HG02588 (cell line): ENCODE measurements at regions not wholly inside any gene's neighbourhood (a gene's known extent, or its start where the extent isn't known, plus 50 kb on each side); places are given as distances from the start of the nearest gene placed in this dataset.

Experiments
- ATAC-seq: cut with Tn5 transposase; IDR thresholded peaks from one replicate; pipeline ENCODE4 v1.9.1; 2021; ENCODE audit warnings: mild to moderate bottlenecking, moderate library complexity; ENCODE audit not compliant: unreplicated experiment

DNA sequence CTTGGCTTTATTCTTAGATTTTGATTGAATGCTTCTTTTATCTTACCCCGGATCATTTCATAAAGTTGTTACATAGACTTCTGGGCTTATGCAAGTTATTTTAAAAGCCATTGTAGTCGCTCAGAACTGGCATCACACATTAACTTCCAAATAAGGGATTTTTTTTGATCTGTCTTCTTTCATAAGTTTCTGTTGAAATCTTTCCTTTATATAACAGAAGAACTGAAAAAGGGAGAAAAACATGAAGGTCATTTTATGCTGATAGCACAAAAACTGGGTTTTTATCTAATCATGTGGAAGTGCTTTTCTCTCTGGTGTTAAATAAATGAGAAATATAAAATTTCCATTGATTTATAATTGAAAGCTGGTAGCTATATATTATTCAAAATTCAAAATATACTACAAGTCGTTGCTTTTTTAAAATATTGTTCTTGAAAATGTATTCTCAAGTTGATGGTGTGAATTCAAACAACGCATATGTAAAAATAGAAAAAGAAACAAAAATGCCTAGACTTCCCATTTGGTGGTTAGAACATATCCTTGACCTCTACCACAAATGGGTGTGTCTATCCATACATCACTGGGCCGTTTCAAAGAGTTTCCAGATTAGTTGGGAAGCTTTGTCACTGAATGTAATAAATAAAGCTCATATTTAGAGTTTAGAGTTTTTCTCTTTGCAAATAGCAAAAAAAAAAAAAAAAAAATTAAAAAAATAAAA lies 258.3 kb upstream of the ZPLD1 start:
- ATAC-seq: no peak

DNA sequence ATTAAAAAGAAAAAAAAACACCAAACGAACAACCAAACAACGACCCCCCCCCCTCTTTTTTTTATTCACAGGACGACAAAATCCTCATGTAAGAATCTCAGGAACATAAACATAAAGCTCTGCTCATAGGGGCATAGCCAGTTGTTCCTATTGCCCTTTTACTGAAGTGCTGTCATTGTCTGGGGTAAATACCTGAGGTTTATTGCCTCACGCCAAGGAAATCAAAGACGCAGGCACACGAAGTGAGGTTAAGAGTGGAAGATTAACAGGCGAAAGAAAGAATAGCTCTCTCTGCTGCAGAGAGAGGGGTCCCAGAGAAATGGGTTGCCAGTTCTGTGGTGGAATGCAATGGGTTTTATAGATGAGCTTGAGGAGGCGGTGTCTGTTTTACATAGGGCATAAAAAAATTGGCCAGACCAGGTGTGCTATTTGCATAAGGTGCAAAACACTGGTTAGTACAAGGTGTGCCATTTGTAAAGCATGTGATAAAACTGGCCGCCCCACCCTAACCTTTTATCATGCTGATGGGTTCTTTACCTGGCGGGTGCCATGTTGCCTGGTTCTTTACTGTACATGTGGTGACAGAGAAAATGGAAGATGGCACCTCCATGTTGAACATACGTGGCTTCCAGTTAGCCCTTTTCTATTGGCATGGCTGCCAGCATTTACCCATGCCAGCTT lies 257.6 kb upstream of the ZPLD1 start:
- no peak for ATAC-seq

GRCh38 chr3:102178817-102179216 lies 256.0 kb upstream of the ZPLD1 start:
- ATAC-seq: no peak

- ATAC-seq: no peak
These were observed 255.3 kb upstream of the ZPLD1 start for GRCh38 chr3:102179326-102180177.

- ATAC-seq: no peak
These were observed 254.4 kb upstream of the ZPLD1 start for GRCh38 chr3:102180280-102180931.

DNA sequence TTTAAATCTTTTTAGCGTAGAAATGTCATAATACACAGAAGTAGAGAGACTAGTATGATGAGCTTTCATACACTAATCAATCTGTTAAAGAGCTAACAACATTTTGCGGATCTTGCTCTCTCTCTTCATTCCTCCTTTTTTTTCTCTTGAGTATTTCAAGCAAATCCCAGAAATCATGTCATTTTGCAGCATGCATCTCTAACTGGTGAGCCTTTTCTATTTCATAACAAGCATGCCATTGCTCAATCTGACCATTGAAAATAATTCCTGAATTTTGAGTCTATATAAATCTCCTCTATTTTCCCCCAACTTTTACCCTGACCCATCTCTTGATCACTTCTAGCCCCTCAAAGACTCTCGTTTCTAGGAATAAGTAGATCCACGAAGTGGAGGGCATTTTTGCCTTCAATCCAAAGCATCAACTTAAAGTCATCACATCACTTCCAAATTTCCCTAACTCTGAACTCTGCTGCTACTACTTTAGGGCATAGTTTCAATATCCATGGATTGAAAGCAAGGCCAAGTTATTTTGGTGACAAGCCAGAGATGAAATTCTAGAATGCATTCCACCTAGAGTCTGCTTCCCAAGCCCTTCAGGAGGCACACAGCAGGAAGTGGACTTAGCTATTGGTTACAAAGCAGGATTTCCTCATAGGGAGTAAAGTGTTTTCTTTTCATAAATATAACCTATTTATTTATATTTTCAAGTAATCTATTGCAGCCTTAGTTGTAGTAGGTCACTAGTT lies 253.5 kb upstream of the ZPLD1 start:
- no peak for ATAC-seq

- ATAC-seq: no peak
These were observed 252.7 kb upstream of the ZPLD1 start for GRCh38 chr3:102182162-102182561.

DNA sequence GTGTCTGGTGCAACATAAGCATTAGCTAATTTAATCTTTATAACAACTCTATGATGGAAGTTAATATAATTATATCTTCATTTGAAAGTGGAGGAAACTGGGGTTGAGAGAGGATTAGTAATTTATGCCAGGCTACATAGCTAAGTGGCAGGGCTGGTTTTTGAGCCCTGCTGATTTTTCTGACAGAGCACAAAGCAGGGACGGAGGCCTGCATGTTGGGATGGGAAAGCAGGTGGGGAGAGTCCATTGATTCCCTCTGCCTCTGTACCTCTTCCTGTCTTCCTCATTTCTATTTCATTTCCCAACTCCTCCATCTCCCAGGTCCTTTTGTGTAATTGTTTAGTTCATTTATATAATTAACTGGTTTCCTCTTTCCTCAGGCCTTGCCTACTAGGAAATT lies 251.6 kb upstream of the ZPLD1 start:
- no peak for ATAC-seq

GRCh38 chr3:102183623-102184022 lies 251.2 kb upstream of the ZPLD1 start:
- ATAC-seq: no peak

DNA sequence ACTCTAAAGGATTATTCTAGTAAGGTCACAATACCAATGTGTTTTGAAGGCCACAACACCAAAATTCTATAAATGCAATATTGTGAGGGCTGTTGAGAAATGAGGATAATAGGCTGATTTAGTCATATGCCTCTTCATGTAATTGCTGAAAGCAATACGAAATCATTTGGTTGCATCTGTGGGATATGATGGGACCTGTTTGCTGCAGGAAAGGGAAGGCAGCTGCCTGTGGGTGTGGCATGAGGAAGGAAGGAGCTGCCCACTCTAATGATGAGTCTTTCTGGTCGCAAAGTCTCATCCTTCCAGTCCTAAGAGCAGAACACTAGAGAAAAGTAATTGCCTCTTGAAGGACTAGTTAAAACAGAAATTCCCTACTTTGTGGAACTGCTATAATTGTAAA lies 245.3 kb upstream of the ZPLD1 start:
- no peak for ATAC-seq

GRCh38 chr3:102189956-102190723 lies 244.7 kb upstream of the ZPLD1 start:
- ATAC-seq: no peak

DNA sequence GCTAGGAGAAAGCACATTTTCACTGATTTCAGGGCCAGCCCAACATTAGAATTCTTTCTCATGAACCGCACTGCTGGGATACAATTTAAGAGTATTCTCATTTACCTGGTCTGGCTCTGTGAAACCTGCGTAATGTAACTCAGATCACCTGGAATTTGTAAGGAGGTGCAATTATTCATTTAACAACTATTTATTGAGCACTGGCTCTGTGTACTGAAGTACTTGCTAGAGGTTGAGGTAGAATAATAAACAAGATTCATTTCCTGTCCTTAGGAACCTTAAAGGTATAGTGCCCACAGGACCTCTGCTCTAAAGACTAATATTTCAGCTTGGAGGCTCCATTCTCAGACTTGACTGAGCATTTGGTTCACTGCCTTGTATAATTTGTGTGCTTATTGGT lies 242.2 kb upstream of the ZPLD1 start:
- ATAC-seq: no peak

GRCh38 chr3:102193255-102193654 lies 241.6 kb upstream of the ZPLD1 start:
- ATAC-seq: no peak

- ATAC-seq: no peak
These were observed 240.8 kb upstream of the ZPLD1 start for GRCh38 chr3:102194001-102194400.

DNA sequence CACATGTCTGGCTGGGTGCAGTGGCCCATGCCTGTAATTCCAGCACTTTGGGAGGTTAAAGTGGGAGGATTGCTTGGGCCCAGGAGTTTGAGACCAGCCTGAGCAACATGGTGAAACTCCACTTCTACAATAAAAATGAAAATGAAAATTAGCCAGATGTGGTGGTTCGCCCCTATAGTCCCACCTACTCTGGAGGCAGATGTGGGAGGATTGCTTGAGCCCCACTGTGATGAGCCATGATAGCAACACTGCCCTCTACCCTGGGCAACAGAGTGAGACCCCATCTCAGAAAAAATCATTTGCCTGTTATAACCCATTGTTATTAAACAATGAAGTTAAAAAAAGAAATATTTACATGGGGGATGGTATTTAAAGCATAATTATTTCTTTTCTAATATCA lies 240.1 kb upstream of the ZPLD1 start:
- no peak for ATAC-seq

DNA sequence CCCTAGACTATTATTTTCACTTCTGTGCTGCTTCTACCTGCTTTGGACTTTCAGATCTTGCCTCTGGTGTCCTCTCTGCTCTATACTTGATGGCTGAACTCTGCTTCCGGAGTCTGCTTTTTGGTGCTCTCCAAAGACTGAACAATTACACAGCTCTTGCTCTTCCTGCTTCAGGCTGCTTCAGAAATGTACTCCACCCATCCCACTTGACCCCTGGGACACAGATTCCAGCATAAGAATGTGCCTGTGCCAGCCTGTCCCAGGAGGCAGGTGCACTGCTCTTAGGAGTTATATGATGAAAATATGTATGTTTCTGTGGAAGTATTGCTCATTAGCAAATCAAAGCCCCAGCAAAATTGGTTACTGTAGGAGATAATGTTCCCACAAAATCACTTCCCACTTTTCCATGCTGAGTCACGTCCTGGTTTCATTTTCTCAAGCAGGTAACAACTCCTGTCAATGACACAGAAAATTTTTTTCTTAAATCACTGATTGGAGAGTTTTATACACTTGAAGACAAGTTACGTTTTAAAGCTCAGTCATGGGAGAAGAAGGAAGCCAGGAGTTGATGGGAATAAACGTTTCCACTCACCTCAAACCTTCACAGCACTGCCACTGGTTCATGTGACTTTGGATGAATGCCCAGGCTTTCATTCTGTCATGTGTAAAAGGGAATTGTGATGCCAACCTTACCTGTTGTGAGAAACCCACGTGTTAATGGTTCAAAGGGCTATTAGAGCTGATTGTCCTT lies 239.4 kb upstream of the ZPLD1 start:
- ATAC-seq: no peak

- no peak for ATAC-seq
These were observed 234.7 kb upstream of the ZPLD1 start for GRCh38 chr3:102200126-102200525.

DNA sequence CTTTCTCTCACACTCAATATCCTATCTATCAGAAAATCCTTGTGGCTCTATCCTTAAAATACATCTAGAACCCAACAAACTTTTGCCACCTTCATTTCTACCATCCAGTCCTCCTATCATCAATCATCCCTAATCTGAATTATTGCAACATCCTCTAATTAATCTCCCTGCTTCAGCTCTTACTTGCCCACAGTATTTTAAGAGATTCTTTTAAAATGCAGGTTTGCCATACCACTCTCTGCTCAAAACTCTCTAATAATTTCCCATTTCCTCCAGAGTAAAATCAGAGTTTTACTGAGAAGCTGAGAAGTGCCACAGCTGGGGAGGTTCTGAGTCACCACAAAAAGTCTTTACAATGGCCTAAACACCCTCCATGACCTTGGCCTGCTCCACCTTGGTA lies 234.3 kb upstream of the ZPLD1 start:
- no peak for ATAC-seq

GRCh38 chr3:102205647-102206046 lies 229.2 kb upstream of the ZPLD1 start:
- no peak for ATAC-seq
